Right kidney (tissue), 1 donor: ENCODE measurements at regions not wholly inside any gene's neighbourhood (a gene's known extent, or its start where the extent isn't known, plus 50 kb on each side); places are given as distances from the start of the nearest gene placed in this dataset.
"Not testable (repeated sequence)": the region's sequence is repeated elsewhere in the genome, so short reads cannot be mapped to it uniquely, and the experiment has no call there.

ENCODE experiments used
- DNase-seq: peaks from one replicate; pipeline ENCODE4 v3.0.0-alpha.2; 2016

- DNase-seq = no peak
Observed at GRCh38 chr5:17326600-17327037, 109.2 kb downstream of the BASP1 start.

GRCh38 chr5:17327048-17327625 is 109.7 kb downstream of the BASP1 start:
- DNase-seq = no peak

GRCh38 chr5:17329571-17329970 is 112.1 kb downstream of the BASP1 start:
- no peak for DNase-seq

- DNase-seq = no peak
Observed at GRCh38 chr5:17330386-17330785, 113.0 kb downstream of the BASP1 start.

- no peak for DNase-seq
Observed at GRCh38 chr5:17331651-17332050, 114.2 kb downstream of the BASP1 start.

- DNase-seq = no peak
Observed at GRCh38 chr5:17333755-17334154, 116.3 kb downstream of the BASP1 start.

GRCh38 chr5:17336054-17336453 is 118.6 kb downstream of the BASP1 start:
- no peak for DNase-seq

GRCh38 chr5:17336723-17337122 is 119.3 kb downstream of the BASP1 start:
- not testable (repeated sequence) for DNase-seq

GRCh38 chr5:17339841-17340240 is 122.4 kb downstream of the BASP1 start:
- no peak for DNase-seq

GRCh38 chr5:17340379-17340778 is 122.9 kb downstream of the BASP1 start:
- DNase-seq = peak; percentile 10

GRCh38 chr5:17340819-17341218 is 123.4 kb downstream of the BASP1 start:
- peak; percentile 16 for DNase-seq

- DNase-seq = no peak
Observed at GRCh38 chr5:17343675-17344074, 126.2 kb downstream of the BASP1 start.

- DNase-seq = no peak
Observed at GRCh38 chr5:17346811-17347210, 129.4 kb downstream of the BASP1 start.

- DNase-seq = no peak
Observed at GRCh38 chr5:17352223-17352622, 134.8 kb downstream of the BASP1 start.

GRCh38 chr5:17354265-17354664 is 136.8 kb downstream of the BASP1 start:
- no peak for DNase-seq

- no peak for DNase-seq
Observed at GRCh38 chr5:17355586-17356346, 138.3 kb downstream of the BASP1 start.

- DNase-seq = no peak
Observed at GRCh38 chr5:17356551-17356950, 139.1 kb downstream of the BASP1 start.

GRCh38 chr5:17357504-17357903 is 140.1 kb downstream of the BASP1 start:
- DNase-seq = no peak

- DNase-seq = no peak
Observed at GRCh38 chr5:17358031-17358430, 140.0 kb upstream of the TAF11L2 start.

- DNase-seq = no peak
Observed at GRCh38 chr5:17359451-17360011, 138.5 kb upstream of the TAF11L2 start.

GRCh38 chr5:17360879-17361278 is 137.2 kb upstream of the TAF11L2 start:
- DNase-seq = no peak

GRCh38 chr5:17361331-17361730 is 136.7 kb upstream of the TAF11L2 start:
- no peak for DNase-seq

GRCh38 chr5:17364987-17365810 is 132.8 kb upstream of the TAF11L2 start:
- no peak for DNase-seq
